Left lung (tissue), 4 donors: ENCODE measurements at regions not wholly inside any gene's neighbourhood (a gene's known extent, or its start where the extent isn't known, plus 50 kb on each side); places are given as distances from the start of the nearest gene placed in this dataset.
A peak's percentile ranks its signal among the peaks of the same experiment; 100 is the strongest.

Experiments
- ATAC-seq: fragments of 200-7000 bp; cut with Tn5 transposase; one replicate; pipeline ENCODE4 v1.9.1; 2020; ENCODE audit warnings: moderate library complexity
- DNase-seq, 4 donors: peaks; one replicate each; pipeline ENCODE4 v3.0.0-alpha.2; 2013 to 2020
- H3K27ac ChIP-seq, 2 donors: fragments of 200-600 bp; sonication (generic) in 1 of 2; one replicate each; pipeline versions ENCODE4 v1.5.0 to v1.8.0; 2020 to 2021
- H3K27me3 ChIP-seq, 2 donors: fragments of 200-600 bp; sonication (generic) in 1 of 2; one replicate each; pipeline versions ENCODE4 v1.5.0 to v1.8.0; 2020 to 2021
- H3K36me3 ChIP-seq, 2 donors: fragments of 200-600 bp; sonication (generic) in 1 of 2; one replicate each; pipeline versions ENCODE4 v1.5.0 to v1.8.0; 2020 to 2021
- H3K4me1 ChIP-seq, 2 donors: fragments of 200-600 bp; one replicate each; pipeline ENCODE4 v1.8.0; 2021
- H3K4me3 ChIP-seq, 2 donors: fragments of 200-600 bp; sonication (generic) in 1 of 2; one replicate each; pipeline versions ENCODE4 v1.5.0 to v1.8.0; 2020 to 2021; ENCODE audit warnings: mild to moderate bottlenecking in 1 of 2
- H3K9me3 ChIP-seq, 2 donors: fragments of 200-600 bp; sonication (generic) in 1 of 2; one replicate each; pipeline versions ENCODE4 v1.5.0 to v1.8.0; 2020 to 2021
- intact Hi-C, 2 donors: fragments of 100-400 bp; cut with DNase I; formaldehyde crosslinking; loops; one replicate each; pipeline versions ENCODE4 v1.11.2 to v1.14.2; 2022
- TF ChIP-seq, protein P1 (sequence below), 2 donors: fragments of 200-600 bp; sonication (generic) in 1 of 2; IDR thresholded peaks; one replicate each; pipeline versions ENCODE4 v1.5.0 to v1.8.0; 2021; ENCODE audit warnings: antibody characterized with exemption in 2 of 2
- donor health status: DM: no; HTN: yes; CAD: no.
- donor health status: DM: no; HTN: no; CAD: no.

DNA sequence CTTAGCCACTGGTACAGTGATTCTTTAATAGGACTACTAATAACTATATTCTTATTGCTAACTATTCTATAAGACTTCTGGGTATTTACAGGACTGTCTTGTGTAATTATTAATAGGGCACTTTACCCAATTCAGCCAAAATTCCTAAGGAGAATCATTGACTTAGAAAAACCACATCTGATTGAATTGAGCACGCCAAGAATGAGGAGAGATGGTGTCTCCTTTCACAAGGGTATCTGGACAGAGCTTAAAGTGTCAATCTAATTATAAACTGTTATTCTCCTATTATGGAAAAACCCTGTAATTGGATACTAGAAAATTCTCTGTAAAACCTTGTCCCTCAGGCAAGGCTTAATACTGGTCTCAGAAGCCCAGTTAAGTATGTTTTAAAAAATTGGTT is 111.1 kb upstream of the TLL1 start:
- no peak overlapping the region for H3K27ac ChIP-seq
- ATAC-seq (no peak), DNase-seq (no peak)
- H3K27me3 ChIP-seq = no peaks in the 10 kb centered on the region
- no peaks in the 10 kb centered on the region for H3K9me3 ChIP-seq
- H3K36me3 ChIP-seq = no peaks in the 10 kb centered on the region
- peaks cover 0 to 5% of the 10 kb centered on the region in 2 donors for H3K4me1 ChIP-seq
- H3K4me3 ChIP-seq = no peak overlapping the region
- TF ChIP-seq, protein P1, sequence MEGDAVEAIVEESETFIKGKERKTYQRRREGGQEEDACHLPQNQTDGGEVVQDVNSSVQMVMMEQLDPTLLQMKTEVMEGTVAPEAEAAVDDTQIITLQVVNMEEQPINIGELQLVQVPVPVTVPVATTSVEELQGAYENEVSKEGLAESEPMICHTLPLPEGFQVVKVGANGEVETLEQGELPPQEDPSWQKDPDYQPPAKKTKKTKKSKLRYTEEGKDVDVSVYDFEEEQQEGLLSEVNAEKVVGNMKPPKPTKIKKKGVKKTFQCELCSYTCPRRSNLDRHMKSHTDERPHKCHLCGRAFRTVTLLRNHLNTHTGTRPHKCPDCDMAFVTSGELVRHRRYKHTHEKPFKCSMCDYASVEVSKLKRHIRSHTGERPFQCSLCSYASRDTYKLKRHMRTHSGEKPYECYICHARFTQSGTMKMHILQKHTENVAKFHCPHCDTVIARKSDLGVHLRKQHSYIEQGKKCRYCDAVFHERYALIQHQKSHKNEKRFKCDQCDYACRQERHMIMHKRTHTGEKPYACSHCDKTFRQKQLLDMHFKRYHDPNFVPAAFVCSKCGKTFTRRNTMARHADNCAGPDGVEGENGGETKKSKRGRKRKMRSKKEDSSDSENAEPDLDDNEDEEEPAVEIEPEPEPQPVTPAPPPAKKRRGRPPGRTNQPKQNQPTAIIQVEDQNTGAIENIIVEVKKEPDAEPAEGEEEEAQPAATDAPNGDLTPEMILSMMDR (IDR thresholded peaks at IDR 0.05) = no peak
- intact Hi-C loops = no loop called here

DNA sequence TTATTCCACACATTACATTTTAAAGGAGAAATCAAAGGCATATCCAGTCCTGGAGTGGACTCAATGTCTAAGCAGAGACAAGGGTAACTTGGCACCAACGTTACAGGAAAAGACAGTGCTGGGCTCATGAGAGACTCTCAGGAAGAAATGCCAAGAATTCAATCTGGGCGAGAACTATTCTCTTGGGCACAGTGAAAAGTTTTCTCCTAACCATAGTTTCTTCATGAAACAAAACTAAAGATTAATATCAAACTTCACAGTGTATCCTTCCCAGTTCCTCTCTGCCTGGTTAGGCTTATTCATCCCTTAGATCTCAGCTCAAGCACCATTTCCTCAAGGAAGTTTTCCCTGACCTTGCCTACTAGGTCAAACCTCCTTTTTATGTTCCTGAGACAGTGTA is 109.4 kb upstream of the TLL1 start:
- H3K36me3 ChIP-seq = no peaks in the 10 kb centered on the region
- H3K27ac ChIP-seq = no peak overlapping the region
- H3K9me3 ChIP-seq = no peaks in the 10 kb centered on the region
- intact Hi-C loops = no loop called here
- DNase-seq (no peak), ATAC-seq (peak; percentile 51)
- no peak overlapping the region for H3K4me3 ChIP-seq
- peaks cover 0 to 5% of the 10 kb centered on the region in 2 donors for H3K4me1 ChIP-seq
- TF ChIP-seq, protein P1 (IDR thresholded peaks at IDR 0.05) = no peak
- H3K27me3 ChIP-seq = no peaks in the 10 kb centered on the region

DNA sequence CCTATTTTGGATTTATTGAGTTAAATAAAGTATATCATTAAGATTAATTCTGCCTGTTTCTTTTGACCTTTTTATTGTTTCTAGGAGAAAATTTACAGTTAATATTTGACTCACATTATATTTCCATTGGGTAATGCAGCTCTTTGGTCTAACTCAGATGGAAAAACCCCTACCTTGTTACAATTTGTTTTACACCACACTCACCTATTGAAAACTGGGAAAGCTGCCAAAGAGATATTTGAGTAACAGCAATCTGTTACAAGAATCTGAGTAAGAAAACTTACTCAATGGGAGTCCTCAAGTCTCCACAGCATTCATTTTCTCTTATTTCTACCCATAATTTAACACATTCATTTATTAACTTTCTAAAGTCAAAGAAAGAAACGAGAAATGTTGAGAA is 108.0 kb upstream of the TLL1 start:
- DNase-seq (peak in 2 of 4 donors; percentile 12 to 76), ATAC-seq (peak; percentile 79)
- intact Hi-C loops = no loop called here
- H3K4me3 ChIP-seq = no peak overlapping the region
- H3K27me3 ChIP-seq = no peaks in the 10 kb centered on the region
- peak overlapping the region in 1 of 2 donors; percentile 24 for H3K27ac ChIP-seq
- H3K4me1 ChIP-seq = peaks cover 0 to 5% of the 10 kb centered on the region in 2 donors
- TF ChIP-seq, protein P1 (IDR thresholded peaks at IDR 0.05) = no peak
- no peaks in the 10 kb centered on the region for H3K36me3 ChIP-seq
- H3K9me3 ChIP-seq = no peaks in the 10 kb centered on the region

DNA sequence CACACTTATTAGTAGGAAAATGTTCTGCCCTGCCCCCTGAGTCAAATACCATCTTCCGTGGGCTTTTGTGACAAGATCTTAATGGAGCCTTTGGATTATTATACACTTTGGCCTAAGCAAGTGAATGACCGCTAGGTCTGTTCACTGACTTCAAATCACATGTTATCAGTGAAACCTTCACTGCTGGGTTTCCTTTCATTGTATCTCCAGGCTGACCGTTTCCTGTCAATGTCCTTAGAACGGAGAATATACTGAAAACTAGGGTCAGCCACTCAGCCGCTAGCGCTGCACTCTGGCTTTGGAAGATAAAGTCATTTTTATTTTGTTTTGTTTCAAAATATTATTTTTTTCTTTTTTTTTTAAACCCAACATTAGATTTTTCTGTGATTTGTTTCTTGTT is 107.0 kb upstream of the TLL1 start:
- H3K4me3 ChIP-seq = no peak overlapping the region
- intact Hi-C loops = no loop called here
- H3K27me3 ChIP-seq = no peaks in the 10 kb centered on the region
- H3K27ac ChIP-seq = no peak overlapping the region
- DNase-seq (no peak), ATAC-seq (no peak)
- no peaks in the 10 kb centered on the region for H3K9me3 ChIP-seq
- no peaks in the 10 kb centered on the region for H3K36me3 ChIP-seq
- H3K4me1 ChIP-seq = peaks cover 0 to 5% of the 10 kb centered on the region in 2 donors
- TF ChIP-seq, protein P1 (IDR thresholded peaks at IDR 0.05) = no peak

DNA sequence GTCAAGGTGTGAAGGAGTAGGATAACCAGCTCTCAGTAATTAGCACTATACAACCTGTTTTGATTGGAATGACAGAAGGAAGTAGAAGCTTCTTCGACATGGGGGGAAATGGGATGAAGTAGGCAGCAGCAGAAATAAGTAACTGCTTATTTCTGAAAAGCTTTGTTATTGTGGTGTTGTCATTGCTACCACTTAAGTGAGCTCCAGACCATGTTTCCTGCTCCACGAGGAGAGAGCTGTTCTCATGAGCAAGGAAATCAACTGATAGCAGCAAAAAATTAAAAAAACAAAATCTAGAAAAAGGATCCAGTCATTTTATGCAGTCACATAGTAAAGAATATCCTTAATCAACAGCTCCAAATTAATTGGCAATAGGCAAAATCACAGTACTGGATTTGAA is 106.1 kb upstream of the TLL1 start:
- H3K9me3 ChIP-seq = no peaks in the 10 kb centered on the region

More for the DNA sequence above, 106.1 kb upstream of the TLL1 start:
- TF ChIP-seq, protein P1 (IDR thresholded peaks at IDR 0.05) = no peak
- ATAC-seq (no peak), DNase-seq (no peak)
- intact Hi-C loops = no loop called here
- no peak overlapping the region for H3K27ac ChIP-seq
- no peak overlapping the region for H3K4me3 ChIP-seq
- H3K36me3 ChIP-seq = no peaks in the 10 kb centered on the region
- peaks cover 0 to 5% of the 10 kb centered on the region in 2 donors for H3K4me1 ChIP-seq
- H3K27me3 ChIP-seq = no peaks in the 10 kb centered on the region
